ENCODE measurements at regions not wholly inside any gene's neighbourhood (a gene's known extent, or its start where the extent isn't known, plus 50 kb on each side); places are given as distances from the start of the nearest gene placed in this dataset.

GRCh38 chr3:182702216-182702615 lies 91.1 kb upstream of the ATP11B start:
- Histone ChIP-seq H3K27ac (ENCODE audit: low read depth, low read length) (no peak overlapping the region), H3K36me3 (ENCODE audit: insufficient read depth, low read length) (no peaks in the 10 kb centered on the region), H3K4me2 (ENCODE audit: low read length) (no peak overlapping the region), H3K79me2 (ENCODE audit: insufficient read depth, low read length) (no peaks in the 10 kb centered on the region), H3K4me1 (ENCODE audit: insufficient read depth, low read length) (no peaks in the 10 kb centered on the region), H4K20me1 (ENCODE audit: insufficient read depth, low read length) (no peaks in the 10 kb centered on the region), H2AFZ (ENCODE audit: low read depth, low read length) (no peak overlapping the region), H3K27me3 (ENCODE audit: insufficient read depth, low read length) (no peaks in the 10 kb centered on the region), H3K4me3 (ENCODE audit: insufficient read depth, low read depth, low read length) (no peak overlapping the region), H3K9me3 (ENCODE audit: insufficient read depth, low read depth, low read length) (no peaks in the 10 kb centered on the region), H3K9ac (ENCODE audit: low read length) (no peak overlapping the region)
- H3K4me1 Mint-ChIP-seq (ENCODE audit: low read depth, unreplicated experiment) = no peaks in the 10 kb centered on the region
- H3K36me3 Mint-ChIP-seq (ENCODE audit: low read depth, unreplicated experiment) = no peaks in the 10 kb centered on the region
- H3K4me3 Mint-ChIP-seq (ENCODE audit: unreplicated experiment) = no peak overlapping the region
- FAIRE-seq (no peak), DNase-seq (ENCODE audit: low read depth) (no peak)
- H3K9me3 Mint-ChIP-seq (ENCODE audit: unreplicated experiment) = no peaks in the 10 kb centered on the region
- peaks cover 2% of the 10 kb centered on the region for H3K27me3 Mint-ChIP-seq (ENCODE audit: low read depth, unreplicated experiment)
- H3K27ac Mint-ChIP-seq (ENCODE audit: unreplicated experiment) = no peak overlapping the region
- TF ChIP-seq CTCF (IDR thresholded peaks at IDR 0.05; ENCODE audit: insufficient read depth, low read depth, low read length) (no peak), EZH2 (IDR thresholded peaks at IDR 0.05; ENCODE audit: insufficient read depth, low read length) (no peak)

GRCh38 chr3:182703233-182703632 lies 90.1 kb upstream of the ATP11B start:
- Histone ChIP-seq H3K36me3 (ENCODE audit: insufficient read depth, low read length) (no peaks in the 10 kb centered on the region), H3K9me3 (ENCODE audit: insufficient read depth, low read depth, low read length) (no peaks in the 10 kb centered on the region), H3K4me2 (ENCODE audit: low read length) (no peak overlapping the region), H3K27me3 (ENCODE audit: insufficient read depth, low read length) (no peaks in the 10 kb centered on the region), H2AFZ (ENCODE audit: low read depth, low read length) (no peak overlapping the region), H3K79me2 (ENCODE audit: insufficient read depth, low read length) (no peaks in the 10 kb centered on the region), H3K9ac (ENCODE audit: low read length) (no peak overlapping the region), H3K4me3 (ENCODE audit: insufficient read depth, low read depth, low read length) (no peak overlapping the region), H3K4me1 (ENCODE audit: insufficient read depth, low read length) (no peaks in the 10 kb centered on the region), H3K27ac (ENCODE audit: low read depth, low read length) (no peak overlapping the region), H4K20me1 (ENCODE audit: insufficient read depth, low read length) (no peaks in the 10 kb centered on the region)
- no peak for FAIRE-seq
- no peaks in the 10 kb centered on the region for H3K36me3 Mint-ChIP-seq (ENCODE audit: low read depth, unreplicated experiment)
- no peak for DNase-seq (ENCODE audit: low read depth)
- no peak overlapping the region for H3K27ac Mint-ChIP-seq (ENCODE audit: unreplicated experiment)
- H3K4me1 Mint-ChIP-seq (ENCODE audit: low read depth, unreplicated experiment) = no peaks in the 10 kb centered on the region
- no peaks in the 10 kb centered on the region for H3K9me3 Mint-ChIP-seq (ENCODE audit: unreplicated experiment)
- H3K27me3 Mint-ChIP-seq (ENCODE audit: low read depth, unreplicated experiment) = peaks cover 2% of the 10 kb centered on the region
- TF ChIP-seq EZH2 (IDR thresholded peaks at IDR 0.05; ENCODE audit: insufficient read depth, low read length) (no peak), CTCF (IDR thresholded peaks at IDR 0.05; ENCODE audit: insufficient read depth, low read depth, low read length) (no peak)
- no peak overlapping the region for H3K4me3 Mint-ChIP-seq (ENCODE audit: unreplicated experiment)

- no peaks in the 10 kb centered on the region for H3K79me2 ChIP-seq (ENCODE audit: insufficient read depth, low read length)
- no peaks in the 10 kb centered on the region for H3K4me1 ChIP-seq (ENCODE audit: insufficient read depth, low read length)
- H3K9me3 Mint-ChIP-seq (ENCODE audit: unreplicated experiment) = no peaks in the 10 kb centered on the region
- DNase-seq (ENCODE audit: low read depth) (no peak), FAIRE-seq (no peak)
- no peak overlapping the region for H3K9ac ChIP-seq (ENCODE audit: low read length)
- no peaks in the 10 kb centered on the region for H4K20me1 ChIP-seq (ENCODE audit: insufficient read depth, low read length)
- no peak overlapping the region for H3K4me3 Mint-ChIP-seq (ENCODE audit: unreplicated experiment)
- H3K4me3 ChIP-seq (ENCODE audit: insufficient read depth, low read depth, low read length) = no peak overlapping the region
- no peaks in the 10 kb centered on the region for H3K36me3 Mint-ChIP-seq (ENCODE audit: low read depth, unreplicated experiment)
- no peak overlapping the region for H3K4me2 ChIP-seq (ENCODE audit: low read length)
- no peak for TF ChIP-seq EZH2 (IDR thresholded peaks at IDR 0.05; ENCODE audit: insufficient read depth, low read length)
- TF ChIP-seq CTCF (IDR thresholded peaks at IDR 0.05; ENCODE audit: insufficient read depth, low read depth, low read length) = no peak
- no peak overlapping the region for H3K27ac ChIP-seq (ENCODE audit: low read depth, low read length)
- no peak overlapping the region for H3K27ac Mint-ChIP-seq (ENCODE audit: unreplicated experiment)
- no peaks in the 10 kb centered on the region for H3K27me3 ChIP-seq (ENCODE audit: insufficient read depth, low read length)
- no peak overlapping the region for H2AFZ ChIP-seq (ENCODE audit: low read depth, low read length)
- no peaks in the 10 kb centered on the region for H3K36me3 ChIP-seq (ENCODE audit: insufficient read depth, low read length)
- H3K4me1 Mint-ChIP-seq (ENCODE audit: low read depth, unreplicated experiment) = no peaks in the 10 kb centered on the region
- no peaks in the 10 kb centered on the region for H3K9me3 ChIP-seq (ENCODE audit: insufficient read depth, low read depth, low read length)
- peaks cover 2% of the 10 kb centered on the region for H3K27me3 Mint-ChIP-seq (ENCODE audit: low read depth, unreplicated experiment)
These were observed 88.4 kb upstream of the ATP11B start for GRCh38 chr3:182704926-182705325.

Measured in astrocyte (in vitro differentiated cells and primary cell).